GM19035 (cell line): ENCODE measurements at regions not wholly inside any gene's neighbourhood (a gene's known extent, or its start where the extent isn't known, plus 50 kb on each side); places are given as distances from the start of the nearest gene placed in this dataset.
"Not testable (repeated sequence)": the region's sequence is repeated elsewhere in the genome, so short reads cannot be mapped to it uniquely, and the experiment has no call there.

Source experiments
- ATAC-seq: cut with Tn5 transposase; IDR thresholded peaks from one replicate; pipeline ENCODE4 v1.9.1; 2021; ENCODE audit not compliant: unreplicated experiment

GRCh38 chr5:162209005-162209605 lies 141.5 kb downstream of the GABRG2 start:
- peak; percentile 96 for ATAC-seq

- no peak for ATAC-seq
These were observed 147.0 kb downstream of the GABRG2 start for GRCh38 chr5:162214551-162214950.

GRCh38 chr5:162217037-162217436 lies 149.5 kb downstream of the GABRG2 start:
- ATAC-seq = no peak

- no peak for ATAC-seq
These were observed 154.3 kb downstream of the GABRG2 start for GRCh38 chr5:162221910-162222309.

- no peak for ATAC-seq
These were observed 159.5 kb downstream of the GABRG2 start for GRCh38 chr5:162227075-162227474.

GRCh38 chr5:162230348-162230747 lies 162.8 kb downstream of the GABRG2 start:
- ATAC-seq = no peak

GRCh38 chr5:162231522-162231921 lies 163.9 kb downstream of the GABRG2 start:
- no peak for ATAC-seq

- ATAC-seq = no peak
These were observed 173.2 kb downstream of the GABRG2 start for GRCh38 chr5:162240734-162241133.

- no peak for ATAC-seq
These were observed 174.8 kb downstream of the GABRG2 start for GRCh38 chr5:162242416-162242815.

- ATAC-seq = no peak
These were observed 176.1 kb downstream of the GABRG2 start for GRCh38 chr5:162243651-162244050.

- ATAC-seq = no peak
These were observed 180.6 kb downstream of the GABRG2 start for GRCh38 chr5:162248107-162248713.

GRCh38 chr5:162256711-162257110 lies 189.1 kb downstream of the GABRG2 start:
- ATAC-seq = no peak

- no peak for ATAC-seq
These were observed 201.3 kb downstream of the GABRG2 start for GRCh38 chr5:162268694-162269481.

- ATAC-seq = no peak
These were observed 204.8 kb downstream of the GABRG2 start for GRCh38 chr5:162272417-162272816.

GRCh38 chr5:162274679-162275078 lies 207.1 kb downstream of the GABRG2 start:
- ATAC-seq = no peak

- ATAC-seq = not testable (repeated sequence)
These were observed 207.8 kb downstream of the GABRG2 start for GRCh38 chr5:162275387-162275786.

GRCh38 chr5:162282191-162282590 lies 214.6 kb downstream of the GABRG2 start:
- no peak for ATAC-seq

GRCh38 chr5:162283609-162284008 lies 216.0 kb downstream of the GABRG2 start:
- no peak for ATAC-seq

- ATAC-seq = peak; percentile 68
These were observed 221.2 kb downstream of the GABRG2 start for GRCh38 chr5:162288647-162289296.

GRCh38 chr5:162289489-162289888 lies 221.9 kb downstream of the GABRG2 start:
- ATAC-seq = no peak

- no peak for ATAC-seq
These were observed 232.2 kb downstream of the GABRG2 start for GRCh38 chr5:162299793-162300192.

GRCh38 chr5:162301356-162301755 lies 233.8 kb downstream of the GABRG2 start:
- no peak for ATAC-seq
